Neutrophil (primary cell): ENCODE measurements at regions not wholly inside any gene's neighbourhood (a gene's known extent, or its start where the extent isn't known, plus 50 kb on each side); places are given as distances from the start of the nearest gene placed in this dataset.

ENCODE experiments used
- H3K27ac ChIP-seq: fragments of 200-600 bp; sonication (generic); 2 replicates; pipeline ENCODE4 v1.5.1; 2016; ENCODE audit warnings: mild to moderate bottlenecking, moderate library complexity
- H3K27me3 ChIP-seq: fragments of 200-600 bp; sonication (generic); 2 replicates; pipeline ENCODE4 v1.6.0; 2016; ENCODE audit warnings: mild to moderate bottlenecking
- H3K36me3 ChIP-seq: fragments of 200-600 bp; sonication (generic); 2 replicates; pipeline ENCODE4 v1.5.1; 2017
- H3K4me1 ChIP-seq, 2 experiments: fragments of 200-600 bp in 1 of 2; sonication (generic) in 1 of 2; 1 replicate in 1 of 2; 2 replicates in 1 of 2; pipeline versions ENCODE4 v1.5.1 to v1.6.1; 2013 to 2016; ENCODE audit warnings: low read depth in 1 of 2, low read length in 1 of 2, mild to moderate bottlenecking in 1 of 2, moderate library complexity in 1 of 2; ENCODE audit not compliant: control insufficient read depth in 1 of 2, insufficient read depth in 1 of 2
- H3K4me3 ChIP-seq, 2 experiments: fragments of 200-600 bp in 1 of 2; sonication (generic) in 1 of 2; 1 replicate in 1 of 2; 2 replicates in 1 of 2; pipeline ENCODE4 v1.5.1; 2013 to 2016; ENCODE audit warnings: low read depth in 1 of 2, low read length in 1 of 2, mild to moderate bottlenecking in 1 of 2, moderate library complexity in 1 of 2
- H3K9me3 ChIP-seq: fragments of 200-600 bp; sonication (generic); 2 replicates; pipeline ENCODE4 v1.5.1; 2016
- CTCF ChIP-seq: fragments of 200-600 bp; sonication (generic); IDR thresholded peaks from 2 replicates; pipeline ENCODE4 v1.5.1; 2016; ENCODE audit warnings: antibody characterized with exemption

GRCh38 chr11:109983358-109983757, 109.8 kb upstream of the ZC3H12C start:
- Histone ChIP-seq H3K27ac (no peak overlapping the region), H3K27me3 (no peaks in the 10 kb centered on the region), H3K9me3 (no peaks in the 10 kb centered on the region), H3K4me1 (no peaks in the 10 kb centered on the region), H3K4me3 (no peak overlapping the region), H3K36me3 (no peaks in the 10 kb centered on the region)
- TF ChIP-seq CTCF, result no peak

GRCh38 chr11:109984634-109985289, 108.4 kb upstream of the ZC3H12C start:
- H3K4me1 ChIP-seq, result no peaks in the 10 kb centered on the region
- no peaks in the 10 kb centered on the region for H3K9me3 ChIP-seq
- H3K27ac ChIP-seq, result no peak overlapping the region
- TF ChIP-seq CTCF, result no peak
- H3K27me3 ChIP-seq, result no peaks in the 10 kb centered on the region
- H3K36me3 ChIP-seq, result no peaks in the 10 kb centered on the region
- no peak overlapping the region for H3K4me3 ChIP-seq

- no peak overlapping the region for H3K27ac ChIP-seq
- no peak overlapping the region for H3K4me3 ChIP-seq
- H3K4me1 ChIP-seq, result no peaks in the 10 kb centered on the region
- H3K9me3 ChIP-seq, result no peaks in the 10 kb centered on the region
- H3K36me3 ChIP-seq, result no peaks in the 10 kb centered on the region
- TF ChIP-seq CTCF, result no peak
- no peaks in the 10 kb centered on the region for H3K27me3 ChIP-seq
Observed at GRCh38 chr11:109986488-109986887, 106.7 kb upstream of the ZC3H12C start.

GRCh38 chr11:109991835-109992234, 101.4 kb upstream of the ZC3H12C start:
- Histone ChIP-seq H3K27ac (no peak overlapping the region), H3K9me3 (no peaks in the 10 kb centered on the region), H3K27me3 (no peaks in the 10 kb centered on the region), H3K4me1 (no peaks in the 10 kb centered on the region), H3K4me3 (no peak overlapping the region), H3K36me3 (no peaks in the 10 kb centered on the region)
- TF ChIP-seq CTCF, result no peak

- no peak overlapping the region for H3K4me3 ChIP-seq
- H3K27ac ChIP-seq, result no peak overlapping the region
- H3K4me1 ChIP-seq, result no peaks in the 10 kb centered on the region
- no peaks in the 10 kb centered on the region for H3K36me3 ChIP-seq
- TF ChIP-seq CTCF, result no peak
- no peaks in the 10 kb centered on the region for H3K27me3 ChIP-seq
- no peaks in the 10 kb centered on the region for H3K9me3 ChIP-seq
Observed at GRCh38 chr11:109993786-109994185, 99.4 kb upstream of the ZC3H12C start.
